GM18868 (cell line): ENCODE measurements at regions not wholly inside any gene's neighbourhood (a gene's known extent, or its start where the extent isn't known, plus 50 kb on each side); places are given as distances from the start of the nearest gene placed in this dataset.

Experiments
- ATAC-seq: cut with Tn5 transposase; IDR thresholded peaks from one replicate; pipeline ENCODE4 v1.9.1; 2021; ENCODE audit warnings: mild to moderate bottlenecking, moderate library complexity; ENCODE audit not compliant: unreplicated experiment

- no peak for ATAC-seq
Observed at GRCh38 chr10:108755646-108756045, 1167.7 kb downstream of the XPNPEP1 start.

- no peak for ATAC-seq
Observed at GRCh38 chr10:108753326-108753725, 1170.0 kb downstream of the XPNPEP1 start.

- ATAC-seq = peak; percentile 90
Observed at GRCh38 chr10:108749042-108749441, 1174.3 kb downstream of the XPNPEP1 start.

GRCh38 chr10:108736111-108736510 lies 1187.2 kb downstream of the XPNPEP1 start:
- no peak for ATAC-seq

- no peak for ATAC-seq
Observed at GRCh38 chr10:108735380-108735779, 1187.9 kb downstream of the XPNPEP1 start.

- no peak for ATAC-seq
Observed at GRCh38 chr10:108721874-108722273, 1201.4 kb downstream of the XPNPEP1 start.

- ATAC-seq = no peak
Observed at GRCh38 chr10:108716352-108716751, 1207.0 kb downstream of the XPNPEP1 start.

GRCh38 chr10:108709927-108710722 lies 1213.2 kb downstream of the XPNPEP1 start:
- no peak for ATAC-seq

- peak; percentile 60 for ATAC-seq
Observed at GRCh38 chr10:108708363-108708762, 1214.9 kb downstream of the XPNPEP1 start.

- ATAC-seq = peak; percentile 93
Observed at GRCh38 chr10:108696792-108697477, 1226.4 kb downstream of the XPNPEP1 start.

GRCh38 chr10:108691126-108691525 lies 1232.2 kb downstream of the XPNPEP1 start:
- ATAC-seq = no peak

GRCh38 chr10:108690530-108690929 lies 1232.8 kb downstream of the XPNPEP1 start:
- ATAC-seq = no peak

- ATAC-seq = no peak
Observed at GRCh38 chr10:108689891-108690290, 1233.4 kb downstream of the XPNPEP1 start.

GRCh38 chr10:108688314-108688713 lies 1235.0 kb downstream of the XPNPEP1 start:
- ATAC-seq = no peak

- no peak for ATAC-seq
Observed at GRCh38 chr10:108685863-108686531, 1237.3 kb downstream of the XPNPEP1 start.

GRCh38 chr10:108684431-108684830 lies 1238.9 kb downstream of the XPNPEP1 start:
- no peak for ATAC-seq

- no peak for ATAC-seq
Observed at GRCh38 chr10:108673741-108674140, 1249.6 kb downstream of the XPNPEP1 start.

- ATAC-seq = no peak
Observed at GRCh38 chr10:108663587-108663986, 1259.7 kb downstream of the XPNPEP1 start.

GRCh38 chr10:108662975-108663374 lies 1260.3 kb downstream of the XPNPEP1 start:
- no peak for ATAC-seq

- no peak for ATAC-seq
Observed at GRCh38 chr10:108655057-108655456, 1268.3 kb downstream of the XPNPEP1 start.

GRCh38 chr10:108653531-108653930 lies 1269.8 kb downstream of the XPNPEP1 start:
- ATAC-seq = no peak

- no peak for ATAC-seq
Observed at GRCh38 chr10:108639010-108639409, 1284.3 kb downstream of the XPNPEP1 start.
